ENCODE measurements at regions not wholly inside any gene's neighbourhood (a gene's known extent, or its start where the extent isn't known, plus 50 kb on each side); places are given as distances from the start of the nearest gene placed in this dataset.
A peak's percentile ranks its signal among the peaks of the same experiment; 100 is the strongest.
"Not testable (repeated sequence)": the region's sequence is repeated elsewhere in the genome, so short reads cannot be mapped to it uniquely, and the experiment has no call there.

DNA sequence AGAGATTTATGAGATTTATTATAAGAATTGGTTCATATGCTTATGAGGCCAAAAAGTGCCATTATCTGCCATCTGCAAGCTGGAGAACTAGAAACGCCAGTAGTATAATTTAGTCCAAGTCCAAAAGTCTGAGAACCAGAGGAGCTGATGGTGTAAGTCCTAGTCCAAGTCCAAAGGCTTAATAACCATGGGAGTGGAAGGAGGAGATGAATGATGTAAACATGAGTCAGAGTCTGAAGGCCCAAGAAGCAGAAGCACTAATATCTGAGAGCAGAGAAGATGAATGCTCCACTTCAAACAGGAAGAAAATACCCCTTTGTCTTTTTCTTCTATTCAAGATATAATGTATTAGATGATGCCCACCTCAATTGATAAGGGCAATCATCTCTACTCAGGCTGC, 185.7 kb downstream of the CGGBP1 start:
- DNase-seq, result no peak

DNA sequence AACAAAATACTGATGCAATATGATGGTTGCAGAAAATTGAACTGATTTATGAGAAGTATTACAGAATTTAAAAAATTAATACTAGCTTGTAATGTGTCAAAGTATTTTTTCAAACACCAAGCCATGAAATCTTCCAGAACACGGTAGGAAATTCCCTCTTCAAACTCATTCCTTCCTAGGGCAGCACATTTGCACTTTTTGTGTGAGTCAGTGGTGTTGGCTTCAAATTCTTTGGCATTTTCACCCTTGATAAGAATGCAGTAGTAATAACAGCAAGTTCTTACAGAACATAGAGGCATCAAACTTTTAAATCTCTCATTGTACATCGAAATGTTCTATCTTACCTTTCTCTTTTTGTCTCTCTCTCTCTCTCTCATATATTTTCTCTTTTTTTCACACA, 191.8 kb downstream of the CGGBP1 start:
- no peak for DNase-seq

DNA sequence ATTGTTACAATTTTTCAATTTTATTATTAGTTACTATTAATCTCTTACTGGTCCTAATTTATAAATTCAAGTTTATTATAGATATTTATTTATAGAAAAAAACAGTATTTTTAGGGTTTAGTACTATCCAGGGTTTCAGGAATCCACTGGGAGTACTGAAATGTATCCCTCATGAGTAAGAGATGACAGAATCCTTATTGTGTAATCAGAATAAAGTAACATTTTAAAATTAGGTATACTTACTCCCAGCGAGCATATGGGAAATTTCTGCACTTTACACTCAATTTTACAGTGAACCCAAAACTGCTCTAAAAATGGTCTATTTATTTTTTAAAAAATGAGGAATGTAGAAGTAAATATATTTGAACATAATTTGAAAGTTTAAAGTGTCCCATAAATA, 202.7 kb downstream of the CGGBP1 start:
- DNase-seq, result no peak

DNA sequence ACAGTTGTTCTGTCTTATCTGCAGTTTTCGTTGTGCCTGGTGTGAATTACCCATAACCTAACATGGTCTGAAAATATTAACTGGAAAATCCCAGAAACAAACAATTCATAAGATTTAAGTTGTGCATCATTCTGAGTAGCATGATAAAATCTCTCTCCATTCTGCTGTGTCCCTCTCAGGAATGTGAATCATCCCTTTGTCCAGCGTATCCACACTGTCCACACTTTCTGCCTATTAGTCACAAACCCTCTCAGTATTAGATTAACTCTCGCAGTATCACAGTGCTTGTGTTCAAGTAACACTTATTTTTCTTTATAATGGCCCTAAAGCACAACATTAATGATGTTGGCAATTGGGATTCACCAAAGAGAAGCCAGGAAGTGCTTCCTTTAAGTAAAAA, 203.2 kb downstream of the CGGBP1 start:
- no peak for DNase-seq

DNA sequence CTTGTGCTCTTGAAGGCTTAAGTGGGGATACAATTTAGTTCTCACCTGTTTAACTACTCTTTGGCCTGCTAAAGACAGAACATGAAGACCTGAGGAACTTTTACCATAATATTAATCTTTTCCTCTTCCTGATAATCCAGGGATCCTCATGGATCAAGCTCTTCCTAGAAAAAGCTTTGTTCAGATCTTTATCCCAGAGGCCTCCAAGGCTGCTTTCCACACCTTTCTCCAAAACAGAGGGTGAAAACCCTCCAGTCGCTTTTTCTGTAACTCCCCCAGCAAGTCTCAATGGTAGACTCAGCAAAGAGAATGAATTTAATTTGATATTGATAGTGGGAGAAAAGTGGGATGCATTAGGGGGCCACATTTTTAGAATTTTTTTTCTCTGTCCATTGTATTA, 203.6 kb downstream of the CGGBP1 start:
- DNase-seq, result no peak

DNA sequence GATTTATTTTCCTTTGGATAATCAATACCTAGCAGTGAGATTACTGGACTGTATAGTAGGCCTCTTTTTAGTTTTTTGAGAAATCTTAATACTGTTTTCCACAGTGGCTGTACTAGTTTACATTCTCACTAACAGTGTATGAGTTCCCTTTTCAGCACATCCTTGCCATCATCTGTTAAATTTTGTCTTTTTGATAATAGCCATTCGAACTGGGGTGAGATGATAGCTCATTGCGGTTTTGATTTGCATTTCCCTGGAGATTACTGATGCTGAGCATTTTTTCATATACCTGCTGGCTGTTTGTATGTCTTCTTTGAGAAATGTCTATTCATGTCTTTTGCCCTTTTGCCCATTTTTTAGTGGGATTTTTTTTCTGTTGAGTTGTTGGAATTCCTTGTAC, 210.8 kb downstream of the CGGBP1 start:
- DNase-seq, result no peak

DNA sequence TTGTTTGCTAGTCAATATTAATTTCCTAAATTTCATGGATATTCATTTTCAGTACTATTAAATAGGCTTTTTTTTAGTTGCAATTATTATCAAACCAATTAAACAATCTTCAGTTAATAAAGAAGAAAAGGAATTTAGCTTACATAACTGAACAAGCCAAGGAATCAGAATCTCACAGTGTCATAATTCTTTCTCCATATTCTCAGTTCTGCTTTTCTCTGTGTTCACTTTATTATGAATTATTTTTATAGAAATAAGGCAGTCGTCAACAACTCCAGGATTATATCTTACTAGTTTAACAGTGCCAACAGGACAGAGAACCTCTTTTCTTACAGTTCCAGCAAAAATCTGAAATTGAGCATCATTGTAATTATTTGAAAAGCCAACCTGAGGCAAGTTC, 221.7 kb downstream of the CGGBP1 start:
- no peak for DNase-seq

DNA sequence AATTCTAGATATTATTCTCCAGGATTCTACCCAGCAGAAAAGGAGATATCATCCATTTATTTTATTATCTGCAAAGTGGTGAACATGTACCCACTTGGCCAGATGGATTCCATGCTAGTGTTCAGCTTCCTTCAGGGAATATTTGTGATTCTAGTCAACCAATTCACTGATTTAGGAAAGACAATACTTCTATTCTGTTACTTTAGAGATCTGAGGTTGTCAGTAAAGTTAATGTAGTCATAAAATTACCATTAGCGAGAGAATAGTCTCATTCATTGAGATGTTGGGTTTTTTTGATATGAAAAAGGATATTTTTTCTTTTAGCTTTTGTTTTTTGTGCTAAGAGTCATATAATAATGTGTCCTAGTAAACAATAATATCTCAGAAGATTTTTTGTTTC, 222.8 kb downstream of the CGGBP1 start:
- DNase-seq, result no peak

DNA sequence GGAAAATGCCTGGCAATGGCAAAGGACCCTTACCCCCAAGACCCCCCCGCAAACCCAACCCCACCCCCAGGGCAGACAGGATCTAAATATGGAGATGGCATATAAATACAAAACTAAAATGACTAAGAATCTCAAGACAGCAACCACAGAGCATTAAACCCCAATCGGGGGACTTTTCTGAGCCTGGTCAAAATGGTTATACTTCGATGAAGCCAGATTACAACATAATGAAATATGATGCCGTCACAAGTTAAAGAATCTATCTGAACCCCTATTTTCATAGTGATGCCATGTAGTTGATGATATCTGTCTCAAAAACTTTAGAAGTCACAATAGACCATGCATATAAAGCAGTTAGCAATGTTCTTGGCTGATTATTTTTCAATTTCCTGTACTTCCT, 223.6 kb downstream of the CGGBP1 start:
- no peak for DNase-seq

DNA sequence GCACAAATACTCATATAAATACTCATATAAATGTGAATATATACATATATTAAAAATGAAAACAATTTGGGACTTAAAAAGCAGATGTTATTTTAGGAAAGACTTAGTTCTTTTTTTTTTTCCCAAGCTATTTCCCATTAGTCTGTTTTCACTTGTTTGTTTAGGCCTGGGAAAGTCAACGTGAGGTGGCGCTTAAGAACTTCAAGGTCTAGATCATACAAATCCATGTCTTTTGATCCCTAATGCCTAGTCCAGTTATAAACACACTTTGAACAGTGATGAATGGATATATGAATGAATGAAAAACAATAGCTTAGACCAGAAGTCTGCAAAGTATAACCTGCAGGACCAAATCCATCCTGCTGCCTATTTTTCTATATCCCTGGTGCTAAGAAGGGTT, 224.5 kb downstream of the CGGBP1 start:
- DNase-seq, result no peak

DNA sequence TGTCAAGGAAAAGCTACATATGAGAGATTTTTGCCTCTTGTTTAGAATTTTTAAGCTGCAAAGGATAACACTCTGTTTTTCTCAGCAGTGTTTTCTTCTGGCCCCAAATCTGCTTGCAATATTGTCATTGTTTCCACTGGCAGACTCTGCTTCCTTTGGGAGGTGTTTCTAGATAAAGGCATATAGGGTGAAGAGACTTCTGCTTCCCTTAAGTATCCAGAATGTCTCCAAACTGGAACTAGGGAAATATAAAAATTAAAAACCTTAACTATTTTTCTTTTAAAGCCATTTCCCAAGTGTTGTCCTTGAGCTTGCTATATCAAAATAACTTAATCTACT, 225.8 kb downstream of the CGGBP1 start:
- no peak for DNase-seq

DNA sequence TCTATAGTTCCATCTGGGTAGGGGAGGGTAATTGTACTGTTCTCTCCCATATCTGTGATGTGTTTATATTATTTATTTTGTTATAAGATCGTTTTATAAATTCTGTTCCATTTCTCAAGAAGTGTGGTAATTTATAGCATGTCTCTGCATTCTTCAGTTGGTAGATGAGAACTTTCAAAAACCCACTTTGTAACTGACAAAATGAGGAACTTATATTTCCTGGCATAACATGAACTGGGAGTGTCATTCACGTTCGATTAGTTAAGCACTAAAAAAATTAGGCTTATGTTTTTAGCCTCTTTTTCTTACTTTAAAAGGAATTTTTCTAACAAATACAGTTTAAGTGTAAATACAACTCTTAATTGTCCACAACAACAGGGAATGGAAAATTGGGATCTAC, 230.8 kb downstream of the CGGBP1 start:
- peak; percentile 49 to 57 for DNase-seq

DNA sequence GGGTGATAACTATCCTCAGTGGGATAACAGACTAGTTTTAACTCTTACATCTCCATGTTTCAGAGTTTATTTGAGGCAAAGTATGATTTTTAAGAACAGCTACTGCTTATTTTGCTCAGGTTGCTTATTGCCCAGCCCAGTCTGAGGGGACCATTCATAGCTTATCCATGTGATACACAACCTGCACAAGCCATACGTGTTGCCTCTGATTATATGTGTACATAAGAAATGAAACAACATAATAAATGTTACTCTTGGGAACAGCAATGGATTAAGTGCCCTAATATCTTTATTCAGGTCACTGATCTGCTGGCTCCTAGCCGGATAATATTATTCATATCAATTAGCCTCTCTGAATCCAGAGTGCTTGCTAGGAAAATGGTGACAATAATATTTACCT, 236.2 kb downstream of the CGGBP1 start:
- no peak for DNase-seq

DNA sequence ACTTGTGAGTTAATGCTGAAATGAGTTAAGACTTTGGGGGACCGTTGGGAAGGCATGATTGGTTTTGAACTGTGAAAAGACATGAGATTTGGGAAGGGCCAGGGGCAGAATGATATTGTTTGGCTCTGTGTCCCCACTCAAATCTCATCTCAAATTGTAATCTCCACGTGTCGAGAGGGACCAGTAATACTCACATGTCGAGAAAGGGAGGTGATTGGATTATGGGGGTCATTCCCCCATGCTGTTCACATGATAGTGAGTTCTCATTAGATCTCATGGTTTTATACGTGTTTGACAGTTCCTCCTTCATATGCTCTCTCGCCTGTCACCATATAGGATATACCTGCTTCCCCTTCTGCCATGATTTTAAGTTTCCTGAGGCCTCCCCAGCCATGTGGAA, 245.3 kb downstream of the CGGBP1 start:
- DNase-seq, result not testable (repeated sequence)

DNA sequence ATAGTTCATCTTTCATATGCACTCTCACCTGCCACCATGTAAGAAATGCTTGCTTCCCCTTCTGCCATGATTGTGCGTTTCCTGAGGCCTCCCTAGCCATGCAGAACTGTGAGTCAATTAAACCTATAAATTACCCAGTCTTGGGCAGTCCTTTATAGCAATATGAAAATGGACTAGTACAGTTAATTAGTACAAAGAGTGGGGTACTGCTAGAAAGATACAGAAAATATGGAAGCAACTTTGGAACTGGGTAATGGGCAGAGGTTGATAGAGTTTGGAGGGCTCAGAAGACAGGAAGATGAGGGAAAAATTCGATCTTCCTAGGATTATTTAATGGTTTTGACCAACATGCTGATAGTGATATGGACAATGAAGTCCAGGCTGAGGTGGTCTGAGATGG, 246.9 kb downstream of the CGGBP1 start:
- DNase-seq, result no peak

DNA sequence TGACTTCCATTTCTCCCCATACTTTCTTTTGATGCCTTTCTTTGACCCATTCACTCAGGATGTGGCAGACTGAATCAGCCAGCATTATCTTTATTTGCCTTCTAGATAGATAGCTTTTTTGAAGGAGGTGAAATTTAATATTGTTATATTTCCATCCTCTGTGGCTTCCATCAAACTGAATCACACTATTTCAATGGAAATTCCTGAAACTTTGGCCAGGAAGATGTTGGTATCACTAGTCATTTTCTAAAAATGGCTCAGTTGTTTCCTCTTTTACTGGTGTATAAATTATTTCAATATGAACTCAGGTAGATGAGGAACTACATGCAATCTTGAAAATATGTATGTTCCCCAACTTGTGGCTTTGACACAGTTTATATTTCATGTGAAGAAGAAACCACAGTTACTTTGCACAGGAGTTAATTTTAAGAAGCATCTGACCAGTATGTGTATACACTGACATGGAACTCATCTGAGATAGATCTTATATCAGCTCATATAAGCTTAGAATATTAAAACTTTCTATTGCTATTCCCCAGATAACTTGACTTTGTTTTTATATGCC, 248.3 kb downstream of the CGGBP1 start:
- no peak for DNase-seq

DNA sequence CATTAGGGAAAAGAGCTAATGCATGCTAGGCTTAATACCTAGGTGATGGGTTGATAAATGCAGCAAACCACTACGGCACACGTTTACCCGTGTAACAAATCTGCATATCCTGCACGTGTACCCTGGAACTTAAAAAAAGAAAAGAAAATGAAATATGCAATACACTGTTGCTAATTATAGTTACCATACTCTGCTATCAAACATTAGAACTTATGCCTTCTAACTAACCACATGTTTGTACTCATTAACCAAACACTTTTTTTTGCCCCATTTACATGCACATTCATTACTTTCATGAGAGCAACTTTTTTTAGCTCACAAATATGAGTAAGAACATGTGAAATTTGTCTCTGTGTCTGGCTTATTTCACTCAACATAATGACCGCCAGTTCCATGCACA, 253.1 kb downstream of the CGGBP1 start:
- DNase-seq, result no peak

DNA sequence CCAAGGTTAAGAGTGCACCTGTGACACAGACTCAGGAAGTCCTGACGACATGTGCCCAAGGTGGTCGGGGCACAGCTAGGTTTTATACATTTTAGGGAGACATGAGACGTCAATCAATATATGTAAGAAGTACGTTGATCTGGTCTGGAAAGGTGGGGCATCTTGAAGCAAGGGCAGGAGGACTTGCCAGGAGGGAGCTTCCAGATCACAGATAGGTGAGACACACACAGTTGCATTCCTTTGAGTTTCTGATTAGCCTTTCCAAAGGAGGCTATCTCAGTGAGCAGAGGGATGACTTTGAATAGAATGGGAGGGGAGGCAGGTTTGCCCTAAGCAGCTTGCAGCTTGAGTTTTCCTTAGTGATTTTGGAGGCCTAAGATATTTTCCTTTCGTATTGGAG, 257.4 kb downstream of the CGGBP1 start:
- no peak for DNase-seq

DNA sequence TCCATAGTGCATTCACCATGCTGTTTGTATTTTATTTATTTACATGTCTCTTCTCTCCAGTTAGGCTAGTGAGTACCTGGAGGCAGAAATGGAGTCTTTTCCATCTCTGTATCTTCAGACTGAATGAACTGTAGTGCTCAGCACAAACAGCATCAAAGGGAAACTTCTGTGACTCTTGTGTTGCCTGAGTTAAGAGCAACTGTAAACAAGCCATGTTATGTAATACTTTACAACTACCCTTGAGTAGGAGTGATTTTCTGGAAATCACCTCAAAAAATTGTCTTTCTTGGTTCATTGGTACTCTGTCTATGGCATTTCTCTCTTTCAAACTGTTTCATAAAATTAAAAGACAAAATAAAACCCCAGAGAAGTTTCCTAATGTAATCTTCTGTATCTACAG, 258.3 kb downstream of the CGGBP1 start:
- no peak for DNase-seq

DNA sequence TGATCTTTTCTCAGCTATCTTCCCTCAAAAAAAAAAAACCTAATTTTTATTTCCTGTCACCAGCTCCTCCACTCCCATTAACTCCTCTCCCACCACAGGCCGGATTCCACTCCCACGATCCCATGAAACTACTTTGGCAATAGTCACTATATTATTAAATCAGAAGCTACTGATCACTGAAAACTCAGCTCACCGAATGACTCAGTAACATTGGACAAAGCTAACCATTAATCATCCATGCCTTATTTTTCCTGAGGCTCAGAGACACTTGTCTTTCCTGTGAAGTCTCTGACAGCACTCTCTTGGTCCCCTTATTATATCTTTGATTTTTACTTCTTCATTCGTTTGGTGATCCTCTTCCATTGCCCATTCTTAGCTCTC, 260.2 kb downstream of the CGGBP1 start:
- no peak for DNase-seq

DNA sequence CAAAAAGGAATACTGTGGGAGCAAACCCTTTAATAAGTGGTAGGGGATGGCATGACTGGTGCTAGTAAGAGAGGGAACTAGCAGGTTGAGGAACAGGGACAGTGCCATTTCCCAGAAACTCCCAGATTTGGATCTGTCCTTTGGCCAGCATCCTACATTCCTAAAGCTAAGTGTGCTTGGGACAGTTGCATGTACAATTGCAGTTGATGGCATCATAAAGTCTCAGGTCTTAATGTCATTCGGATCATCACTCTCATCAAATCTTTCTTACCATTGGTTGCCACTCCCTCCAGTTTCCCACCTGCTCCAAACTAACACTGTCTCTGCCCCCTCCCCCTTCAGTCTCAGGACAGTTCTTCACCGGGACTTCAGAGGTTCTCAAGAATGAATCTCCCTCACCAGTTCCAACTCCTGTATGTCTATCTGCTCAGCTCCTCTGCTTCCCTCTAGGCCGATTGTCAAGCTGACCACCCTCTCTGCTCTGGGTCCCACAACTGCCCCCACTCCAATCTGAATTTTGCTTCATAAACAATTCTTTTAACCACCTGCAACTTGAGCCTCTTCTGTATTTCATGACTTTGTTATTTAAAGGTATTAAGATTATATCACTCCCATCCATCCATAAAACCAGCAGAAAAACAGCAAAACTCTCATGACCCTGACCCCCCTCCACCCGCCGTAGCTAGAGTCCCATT, 260.8 kb downstream of the CGGBP1 start:
- no peak for DNase-seq

DNA sequence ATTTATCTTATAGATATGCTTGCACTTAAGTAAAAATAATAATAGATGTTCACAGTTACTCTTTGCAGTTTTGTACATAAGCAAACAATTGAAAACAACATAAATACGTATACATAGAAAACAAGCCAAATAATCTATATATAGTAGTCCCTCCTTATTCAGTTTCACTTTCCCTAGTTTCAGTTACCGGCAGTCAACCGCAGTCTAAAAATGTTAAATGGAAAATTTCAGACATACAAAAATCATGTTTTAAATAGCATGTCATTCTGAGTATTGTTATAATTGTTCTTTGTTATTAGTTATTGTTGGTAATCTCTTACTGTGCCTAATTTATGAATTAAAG, 262.0 kb downstream of the CGGBP1 start:
- no peak for DNase-seq

DNA sequence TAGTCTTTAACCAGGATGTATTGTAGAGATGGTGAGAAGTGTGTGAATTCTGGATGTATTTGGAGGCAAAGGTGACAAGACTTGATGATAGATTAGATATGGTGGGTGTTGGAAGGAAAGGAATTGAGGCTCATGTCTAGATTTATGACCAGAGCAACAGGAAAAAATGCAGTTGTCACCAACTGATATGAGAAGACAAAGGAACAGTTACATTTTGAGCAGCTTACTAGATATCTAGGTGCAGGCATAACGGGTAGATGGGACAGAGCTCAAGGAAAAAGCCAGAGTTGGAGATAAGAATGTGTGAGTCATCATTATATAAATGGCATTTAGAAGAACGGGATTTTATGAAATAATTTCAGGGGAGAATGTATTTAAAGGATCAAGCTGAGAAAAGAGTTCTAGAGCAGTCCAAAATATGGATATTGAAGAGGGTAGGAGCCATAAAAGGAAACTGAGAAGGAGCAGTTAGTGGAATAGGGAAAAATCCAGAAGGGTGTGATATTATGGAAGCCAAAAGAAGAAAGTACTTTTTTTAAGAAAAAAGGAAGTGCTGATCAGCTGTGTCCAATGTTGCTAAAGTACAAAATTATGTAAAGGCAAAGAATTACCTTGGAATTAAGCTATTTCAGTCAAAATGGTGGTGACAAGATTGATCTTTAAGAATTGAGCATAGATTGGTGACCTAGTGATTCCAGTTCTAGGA, 262.5 kb downstream of the CGGBP1 start:
- no peak for DNase-seq

DNA sequence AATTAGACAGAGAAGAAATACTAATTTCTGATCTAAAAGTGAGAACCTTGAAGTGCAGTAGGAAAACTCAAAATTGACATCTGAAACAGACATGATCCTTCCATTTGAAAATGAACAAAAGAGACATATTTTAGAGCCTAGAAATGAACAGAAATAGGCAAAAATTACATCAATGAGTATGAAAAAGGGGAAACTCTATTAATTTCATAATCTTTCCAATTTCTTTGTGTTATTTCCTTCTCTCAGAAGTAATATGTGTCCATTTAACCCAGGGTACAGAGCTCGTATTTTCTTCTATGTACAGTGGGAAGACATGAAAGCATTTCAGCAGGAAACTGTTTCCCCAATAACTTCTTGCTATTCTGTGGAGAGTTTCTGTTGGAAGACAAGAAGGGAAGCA, 263.1 kb downstream of the CGGBP1 start:
- peak in 1 of 2 experiments; percentile 13 for DNase-seq

DNA sequence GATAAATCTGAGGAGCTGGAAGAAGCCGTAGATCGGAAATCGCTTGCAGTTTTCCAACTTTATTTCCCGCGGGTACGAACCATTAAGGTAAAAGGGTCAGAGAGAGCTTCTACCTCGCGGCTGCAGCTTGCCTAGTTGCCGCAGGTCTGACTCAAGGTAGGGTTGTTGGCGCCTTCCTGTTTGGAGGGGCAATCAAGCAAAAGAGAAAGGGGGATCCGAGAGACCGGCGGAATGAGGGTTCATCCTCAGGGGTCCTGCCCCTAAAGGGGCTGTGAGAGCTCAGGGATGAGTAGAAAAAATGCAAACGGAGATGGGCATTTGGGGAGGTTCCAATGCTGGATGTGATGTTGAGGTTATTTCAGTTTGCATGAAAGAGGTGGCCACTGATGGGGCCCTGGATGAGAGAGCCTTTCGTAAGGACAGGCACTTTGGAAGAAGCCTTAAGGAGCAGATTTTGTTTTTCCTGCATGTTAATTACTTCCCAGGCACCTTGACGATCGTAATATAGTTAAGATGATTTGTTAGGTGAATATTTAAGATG, 265.4 kb downstream of the CGGBP1 start:
- DNase-seq, result no peak

All from AML-193 (cell line).